Inflammatory macrophage treated with lipopolysaccharide for 4 hours (primary cell): ENCODE measurements at regions not wholly inside any gene's neighbourhood (a gene's known extent, or its start where the extent isn't known, plus 50 kb on each side); places are given as distances from the start of the nearest gene placed in this dataset.
"Not testable (repeated sequence)": the region's sequence is repeated elsewhere in the genome, so short reads cannot be mapped to it uniquely, and the experiment has no call there.

Experiments
- DNase-seq: peaks from one replicate; pipeline ENCODE4 v3.0.0-alpha.2; 2020

DNA sequence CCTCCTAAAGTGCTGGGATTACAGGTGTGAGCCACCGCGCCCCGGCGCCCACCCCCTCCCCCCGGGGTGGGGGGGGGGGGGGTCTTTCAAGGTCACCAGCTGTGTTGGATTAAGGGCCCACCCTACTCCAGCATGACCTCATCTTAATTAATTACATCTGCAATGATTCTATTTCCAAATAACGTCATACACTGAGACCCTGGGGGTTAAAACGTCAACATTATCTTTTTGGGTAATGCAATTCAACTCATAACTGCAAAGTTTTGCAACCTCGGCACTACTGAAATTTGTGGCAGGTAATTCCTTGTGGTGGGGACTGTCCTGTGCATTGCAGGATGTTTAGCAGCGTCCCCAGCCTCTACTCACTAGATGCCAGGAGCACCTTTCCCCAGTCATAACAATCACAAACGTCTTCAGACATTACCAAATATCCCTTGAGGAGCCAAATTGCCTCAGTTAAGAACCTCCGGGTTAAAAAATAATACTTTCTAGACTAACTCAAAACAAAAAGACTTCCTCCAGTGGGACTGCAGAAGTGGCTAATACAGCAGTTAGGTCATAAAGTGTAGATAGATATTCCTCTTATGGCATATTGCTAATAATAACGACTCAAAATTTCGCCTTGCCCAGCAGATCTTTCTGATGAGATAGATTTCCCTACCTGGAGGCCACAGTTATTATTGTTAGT, 233.0 kb upstream of the KAZN start:
- no peak for DNase-seq

DNA sequence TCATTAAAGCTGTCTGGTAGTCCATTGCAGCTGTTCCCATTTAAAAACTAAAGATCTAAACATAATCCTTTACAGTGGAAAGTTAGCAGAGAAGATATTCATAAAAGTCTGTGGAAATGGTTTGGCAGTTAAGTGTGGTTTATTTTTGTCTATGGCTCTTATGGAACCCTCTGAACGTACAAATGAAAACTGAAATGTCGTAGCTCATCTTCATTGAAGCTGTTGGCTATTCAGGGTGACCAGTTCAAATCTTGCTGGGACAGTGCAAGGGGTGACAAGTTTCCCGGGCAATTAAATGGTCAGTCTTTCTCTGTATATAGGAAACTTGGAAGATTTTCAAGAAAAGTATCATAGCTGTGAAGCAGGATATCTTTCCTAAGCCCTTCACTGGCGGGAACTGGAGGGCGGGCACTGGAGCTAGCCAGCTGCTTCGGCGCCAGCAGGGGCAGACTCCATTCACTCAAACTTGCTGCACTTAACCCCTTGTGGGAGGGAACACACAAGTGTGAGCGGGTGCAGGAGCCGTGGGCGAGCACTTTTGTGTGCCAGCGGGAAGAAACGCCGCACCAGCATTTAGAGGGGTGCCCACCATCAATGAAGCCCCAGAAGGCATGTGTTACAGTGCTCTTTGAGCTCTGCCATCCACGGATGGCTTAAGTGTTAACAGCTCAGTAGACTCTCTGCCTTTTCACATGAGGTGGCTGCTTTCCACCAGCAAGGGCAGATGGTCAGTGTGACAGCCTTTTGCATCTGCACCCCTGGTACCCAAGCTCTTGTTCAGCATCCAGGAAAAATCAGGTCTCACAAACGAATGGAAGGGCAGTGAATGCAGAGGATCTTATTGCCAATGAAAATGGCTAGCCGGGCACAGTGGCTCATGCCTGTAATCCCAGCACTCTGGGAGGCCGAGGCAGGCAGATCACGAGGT, 232.1 kb upstream of the KAZN start:
- no peak for DNase-seq

DNA sequence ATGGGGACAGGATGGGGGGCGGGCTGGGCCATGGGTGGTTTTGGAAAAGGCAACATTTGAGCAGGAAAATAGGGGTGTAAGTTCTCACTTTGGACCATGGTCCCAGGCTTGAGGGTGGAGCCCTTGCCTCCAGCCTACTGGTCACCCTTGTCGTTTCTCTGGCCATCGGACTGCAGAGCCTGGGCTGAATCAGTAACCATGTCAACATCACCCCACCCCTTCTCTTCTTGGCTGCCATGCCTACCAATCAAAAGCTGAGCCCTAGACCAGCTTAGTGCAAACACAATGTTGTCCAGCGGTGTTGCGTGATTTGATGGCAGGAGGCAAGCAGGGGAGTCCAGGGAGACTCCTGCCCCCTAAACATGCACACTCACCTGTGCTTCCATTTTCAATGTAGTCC, 231.0 kb upstream of the KAZN start:
- no peak for DNase-seq

DNA sequence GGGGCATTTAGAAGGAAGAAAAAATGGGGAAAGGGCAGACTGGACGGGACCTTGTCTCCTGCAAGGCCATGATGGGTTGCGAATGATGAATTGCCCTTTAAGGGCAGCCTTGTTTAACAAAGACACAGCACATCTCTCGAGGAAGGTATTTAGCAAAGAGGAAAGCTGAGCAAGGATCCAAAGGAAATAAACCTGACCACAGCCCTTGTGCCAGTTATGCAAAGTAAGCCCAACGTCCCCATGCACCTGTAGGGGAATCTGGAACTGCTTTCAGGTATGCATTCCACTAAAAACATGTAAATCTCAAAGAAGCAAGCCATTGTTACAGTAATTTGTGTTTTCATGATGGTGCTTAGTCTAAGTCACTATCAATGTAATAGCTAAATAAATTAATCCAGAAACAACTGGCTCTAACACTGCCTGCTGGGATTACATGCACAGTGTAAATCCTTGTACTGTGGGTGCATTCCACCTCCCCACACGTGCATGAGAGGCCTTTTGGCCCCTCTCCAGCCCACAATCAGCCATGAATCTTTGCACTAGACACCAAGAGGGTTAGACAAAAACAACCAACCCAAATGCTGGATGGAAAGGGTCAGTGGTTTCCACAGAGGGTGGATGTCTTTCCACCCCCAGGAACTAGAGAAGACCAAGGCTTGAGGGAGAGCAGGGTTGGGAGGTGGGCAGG, 228.8 kb upstream of the KAZN start:
- DNase-seq: no peak

DNA sequence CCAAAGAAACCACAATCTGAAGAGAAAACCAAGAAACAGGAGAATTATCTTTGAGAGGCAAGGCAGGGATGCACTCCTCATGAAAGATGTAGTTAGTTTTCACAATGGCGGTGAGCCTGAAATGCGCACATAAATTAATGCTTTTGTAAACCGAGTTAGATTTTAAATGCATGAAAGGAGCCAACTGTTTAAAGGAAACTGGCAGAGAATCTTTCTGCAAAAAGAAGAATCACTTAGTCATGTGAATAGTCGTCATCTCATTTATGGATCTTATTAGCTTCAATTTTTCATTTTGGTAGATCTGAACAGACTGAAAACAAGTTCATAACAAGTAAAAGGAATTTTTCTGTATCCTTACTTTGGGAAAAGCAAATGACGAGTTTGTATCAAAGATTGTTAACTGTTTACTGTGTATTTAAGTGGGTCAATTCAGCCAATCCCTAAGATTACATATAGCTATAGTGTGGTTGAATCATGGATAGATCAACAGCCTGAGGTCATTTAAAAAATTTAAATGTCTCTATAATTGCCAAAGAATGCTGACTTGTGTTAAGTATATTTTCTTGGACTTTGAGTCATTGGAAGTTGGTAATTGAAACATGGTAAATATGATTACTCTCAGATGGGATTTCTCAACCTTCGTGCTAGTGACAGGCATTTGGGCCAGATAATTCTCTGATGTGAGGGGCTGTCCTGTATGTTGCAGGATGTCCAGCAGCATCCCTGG, 226.6 kb upstream of the KAZN start:
- no peak for DNase-seq

DNA sequence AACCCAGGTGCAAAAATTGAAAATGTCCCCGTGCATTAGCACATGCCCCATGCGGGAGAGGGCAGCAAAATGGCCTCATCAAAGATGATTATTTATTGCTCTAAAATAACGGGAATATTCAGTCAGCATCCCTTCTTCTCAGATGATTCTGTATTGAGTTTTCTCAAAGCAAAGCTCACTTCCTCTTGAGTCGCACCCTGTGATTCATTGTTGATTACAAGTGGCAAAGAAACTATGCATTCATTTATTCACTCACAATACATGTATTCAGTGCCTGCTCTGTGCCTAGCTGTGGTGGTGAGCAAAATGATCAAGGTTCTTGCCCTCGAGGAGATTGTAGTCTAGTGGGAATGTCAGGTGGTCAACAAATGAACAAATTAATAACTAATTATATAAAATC, 226.0 kb upstream of the KAZN start:
- DNase-seq: no peak

DNA sequence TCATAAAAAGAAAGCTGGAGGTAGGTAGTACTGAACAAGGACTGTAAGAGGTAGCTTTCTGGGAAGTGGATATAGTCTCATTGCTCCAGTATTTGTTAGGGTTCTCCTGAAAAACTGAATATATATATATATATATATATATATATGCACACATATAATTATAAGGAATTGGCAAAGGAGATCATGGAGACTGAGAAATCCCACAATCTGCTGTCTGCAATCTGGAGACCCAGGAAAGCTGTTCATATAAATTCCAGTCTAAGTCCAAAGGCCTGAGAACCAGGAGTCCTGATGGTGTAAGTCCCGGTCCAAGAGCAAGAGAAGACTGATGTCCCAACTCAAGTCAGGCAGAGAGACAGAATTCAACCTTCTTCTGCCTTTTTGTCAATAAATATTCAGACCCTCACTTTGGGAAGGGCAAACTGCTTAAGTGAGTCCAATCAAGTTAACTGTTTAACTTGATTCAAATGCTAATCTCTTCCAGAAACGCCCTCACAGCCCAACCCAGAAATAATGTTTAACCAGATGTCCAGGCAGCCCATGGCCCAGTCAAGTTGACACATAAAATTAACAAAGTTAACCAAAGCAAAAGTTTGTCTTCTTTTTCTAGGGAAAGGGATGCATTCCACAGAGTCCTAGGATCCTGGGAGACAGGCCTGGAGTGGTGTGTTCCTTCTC, 225.3 kb upstream of the KAZN start:
- no peak for DNase-seq

DNA sequence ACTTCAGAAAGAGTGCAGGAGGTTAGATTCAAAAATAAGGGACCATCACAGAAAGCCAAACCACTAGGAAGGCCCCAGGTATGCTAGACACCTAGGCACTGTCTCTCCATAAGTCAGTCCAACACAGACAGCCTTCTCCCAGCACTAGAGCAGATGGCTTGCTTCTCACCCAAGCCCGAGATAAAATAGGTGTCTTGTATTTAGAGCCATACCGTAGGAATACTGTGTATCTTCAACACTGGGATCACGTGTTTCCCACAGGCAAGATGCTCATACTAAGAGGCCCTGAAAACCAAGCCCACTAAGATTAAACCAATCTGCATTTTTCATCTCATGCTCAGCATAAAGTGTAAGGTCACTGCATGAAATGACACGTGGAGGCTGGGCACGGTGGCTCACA, 223.3 kb upstream of the KAZN start:
- DNase-seq: no peak

DNA sequence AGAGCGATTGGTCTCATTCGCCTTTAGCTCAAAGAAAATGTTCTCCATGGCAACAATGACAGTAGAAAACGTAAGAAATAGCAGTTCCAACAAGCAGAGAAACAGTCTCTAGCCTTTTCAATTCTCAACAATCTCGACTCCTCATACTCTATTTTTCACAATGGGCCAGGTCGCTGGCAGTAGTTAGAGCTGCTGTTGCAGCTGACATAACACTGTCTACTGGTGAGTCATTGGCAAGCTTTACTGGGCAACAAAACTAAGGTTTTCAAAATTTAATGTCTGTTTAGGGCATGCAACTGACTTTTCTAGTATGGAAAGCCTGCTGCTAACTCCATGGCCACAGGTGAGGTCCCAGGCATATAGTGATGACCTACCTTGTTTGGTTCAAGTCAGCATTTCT, 221.1 kb upstream of the KAZN start:
- no peak for DNase-seq

DNA sequence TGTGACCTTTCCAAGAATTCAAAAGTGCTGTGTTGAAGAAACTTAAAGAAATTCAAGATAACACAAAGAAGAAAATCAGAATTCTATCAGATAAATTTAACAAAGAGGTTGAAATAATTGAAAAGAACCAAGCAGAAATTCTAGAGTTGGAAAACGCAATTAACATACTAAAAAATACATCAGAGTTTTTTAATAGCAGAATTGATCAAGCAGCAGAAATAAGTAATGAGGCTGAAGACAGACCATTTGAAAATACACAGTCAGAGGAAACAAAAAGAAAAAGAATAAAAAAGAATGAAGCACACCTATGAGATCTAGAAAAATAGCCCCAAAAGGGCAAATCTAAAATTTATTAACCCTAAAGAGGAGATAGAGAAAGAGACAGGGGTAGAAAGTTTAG, 218.1 kb upstream of the KAZN start:
- no peak for DNase-seq

DNA sequence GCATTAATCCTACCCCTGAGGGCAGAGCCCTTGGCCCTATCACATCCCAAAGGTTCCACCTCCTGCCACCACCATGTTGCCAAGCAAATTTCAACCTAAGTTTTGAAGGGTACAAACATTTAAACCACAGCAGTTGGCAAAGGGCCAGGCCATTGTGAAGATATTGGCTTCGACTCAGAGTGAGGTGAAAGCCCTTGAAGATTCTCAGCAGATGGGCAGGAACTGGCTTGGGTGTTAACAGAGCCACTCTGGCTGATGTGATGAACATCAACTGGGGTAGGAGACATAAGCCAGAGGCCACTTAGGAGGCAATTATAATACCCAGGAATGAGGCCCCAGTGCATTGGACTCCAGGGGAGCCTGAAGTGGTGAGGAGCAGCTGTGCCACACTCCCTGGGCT, 207.7 kb upstream of the KAZN start:
- DNase-seq: no peak

DNA sequence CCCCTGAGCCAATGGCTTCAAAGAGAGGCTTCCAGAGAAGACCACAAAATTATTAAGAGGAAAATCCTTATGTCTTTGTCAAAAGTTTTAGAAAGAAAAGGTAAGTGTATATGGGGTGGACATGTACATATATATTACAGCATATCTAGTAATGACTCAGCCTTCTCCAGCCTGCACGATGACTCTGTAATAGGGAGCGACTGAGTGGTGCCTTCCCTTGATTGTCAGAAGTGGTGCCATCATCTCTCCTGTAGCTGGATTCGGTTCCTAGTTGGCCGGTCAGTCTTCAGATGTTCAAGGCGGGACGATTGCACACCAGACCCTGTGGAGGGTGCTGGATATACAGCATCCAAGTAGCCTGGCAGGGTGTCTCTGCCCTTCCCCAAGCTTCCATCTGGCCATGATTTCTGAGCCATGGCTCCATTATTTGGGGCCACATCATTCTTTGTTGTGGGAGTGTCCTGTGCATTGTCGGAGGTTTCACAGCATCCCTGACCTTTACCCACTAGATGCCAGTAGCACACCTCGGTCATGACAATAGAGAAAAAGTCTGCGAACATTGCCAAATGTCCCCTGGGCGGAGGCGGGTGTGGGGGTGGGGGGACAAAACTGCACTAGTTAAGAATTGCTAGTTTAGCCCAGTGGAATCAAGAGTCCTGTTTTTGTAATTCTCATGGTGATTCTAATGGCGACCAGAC, 206.2 kb upstream of the KAZN start:
- no peak for DNase-seq

DNA sequence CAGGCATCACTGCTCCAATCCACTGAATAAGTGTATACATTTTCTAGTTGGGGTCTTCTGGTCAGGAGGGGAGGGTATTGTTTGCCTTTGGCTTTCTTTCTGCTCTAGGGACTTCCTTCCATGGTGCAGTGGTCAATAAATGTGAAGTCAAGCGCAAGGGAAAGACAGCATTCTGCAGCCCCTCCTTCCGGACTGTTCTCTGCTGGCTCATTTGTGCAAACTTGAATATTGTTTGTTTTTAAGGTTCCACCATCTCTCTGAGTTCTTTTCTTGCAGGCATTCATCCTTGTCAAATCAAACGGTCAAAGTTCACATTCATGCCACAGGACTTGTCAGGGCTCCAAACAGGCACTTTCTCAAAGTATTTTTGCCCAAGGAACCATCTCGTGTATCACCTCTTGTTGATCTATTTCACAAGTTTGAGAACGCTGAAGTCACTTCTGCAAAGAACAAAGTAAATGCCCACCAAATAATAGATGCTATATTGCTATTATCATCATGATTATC, 205.6 kb upstream of the KAZN start:
- DNase-seq: no peak

DNA sequence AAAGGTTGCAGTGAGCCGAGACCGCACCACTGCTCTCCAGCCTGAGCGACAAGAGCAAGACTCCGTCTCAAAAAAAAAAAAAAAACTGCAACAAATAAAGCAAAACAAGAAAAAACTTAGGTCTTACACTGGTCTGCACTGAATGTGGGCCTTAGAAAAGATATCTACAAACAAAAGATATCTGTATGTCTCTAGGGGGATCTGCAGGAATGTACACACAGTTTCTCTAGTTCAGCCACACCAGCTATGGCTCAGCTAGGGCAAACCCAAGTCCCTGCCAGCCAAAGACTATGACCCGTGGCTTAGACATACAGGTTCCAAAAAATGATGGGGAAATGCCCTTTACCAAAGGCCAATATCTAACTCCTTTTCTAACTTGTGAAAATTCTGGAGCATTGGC, 202.4 kb upstream of the KAZN start:
- DNase-seq: no peak

DNA sequence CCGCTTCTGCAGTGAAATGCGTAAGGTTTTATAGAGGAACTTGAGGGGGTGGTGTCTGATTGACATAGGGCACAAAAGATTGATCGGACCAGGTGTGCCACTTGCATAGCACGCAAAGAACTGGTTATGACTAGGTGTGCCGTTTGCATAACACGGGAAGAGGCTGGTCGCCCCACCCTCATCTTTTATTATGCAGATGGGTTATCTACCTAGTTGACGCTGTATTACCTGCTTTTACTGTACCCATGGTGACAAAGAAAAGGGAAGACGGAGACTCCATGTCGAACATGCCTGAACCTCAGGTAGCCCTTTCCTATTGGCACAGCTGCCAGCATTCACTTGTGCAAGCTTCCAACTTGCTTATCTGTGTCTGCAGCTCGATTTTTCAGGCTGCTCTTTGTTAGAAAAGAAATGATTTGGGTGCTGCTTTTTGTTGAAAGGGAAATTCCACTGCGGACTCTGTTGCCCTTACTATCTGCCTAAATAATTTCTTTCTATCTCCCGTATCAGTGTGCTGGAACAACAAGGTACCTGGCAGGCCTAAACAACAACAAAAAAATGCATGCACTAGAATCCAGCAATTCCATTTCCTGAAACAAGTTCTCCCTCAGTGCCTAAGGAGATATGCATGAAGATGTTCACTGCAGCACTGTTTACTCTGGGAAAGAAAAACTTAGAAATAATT, 194.4 kb upstream of the KAZN start:
- DNase-seq: no peak

DNA sequence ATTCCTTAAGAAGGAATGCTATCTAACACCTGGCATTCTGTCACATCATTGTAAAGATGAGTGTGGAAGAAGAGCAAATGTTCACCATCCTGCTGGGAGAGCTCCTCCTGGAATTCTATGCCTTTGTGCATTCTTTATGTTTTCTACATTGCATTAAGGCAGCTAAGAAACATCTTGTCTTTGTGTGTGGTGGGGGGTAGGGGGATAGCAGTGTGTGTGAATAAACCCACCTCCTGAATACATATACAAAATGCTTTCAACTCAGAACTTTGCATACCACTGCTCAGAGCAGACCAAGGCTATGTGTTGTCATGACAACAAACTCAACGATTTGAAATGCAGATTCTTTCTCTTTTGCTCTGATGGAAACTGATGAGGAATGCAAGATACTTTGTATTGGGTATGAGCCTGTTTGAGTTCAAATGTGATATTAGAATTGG, 193.6 kb upstream of the KAZN start:
- DNase-seq: no peak

DNA sequence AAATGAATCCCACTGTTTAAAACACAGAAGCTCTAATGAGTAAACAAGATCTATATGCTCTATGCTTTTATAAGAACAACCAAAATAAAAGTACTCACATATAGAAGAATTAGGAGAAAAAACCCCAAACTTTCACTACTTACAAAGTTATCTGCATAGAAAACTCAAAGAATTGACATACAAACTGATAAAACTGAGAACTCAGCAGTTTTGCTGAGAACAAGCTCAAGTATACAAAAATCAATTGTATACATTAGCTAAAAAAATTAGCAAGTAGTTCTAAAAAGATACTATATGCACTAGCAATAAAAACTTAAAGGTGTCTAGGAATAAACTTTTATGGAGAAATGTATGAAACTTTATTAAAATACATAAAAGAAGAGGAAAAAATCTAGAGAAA, 186.2 kb upstream of the KAZN start:
- DNase-seq: no peak

DNA sequence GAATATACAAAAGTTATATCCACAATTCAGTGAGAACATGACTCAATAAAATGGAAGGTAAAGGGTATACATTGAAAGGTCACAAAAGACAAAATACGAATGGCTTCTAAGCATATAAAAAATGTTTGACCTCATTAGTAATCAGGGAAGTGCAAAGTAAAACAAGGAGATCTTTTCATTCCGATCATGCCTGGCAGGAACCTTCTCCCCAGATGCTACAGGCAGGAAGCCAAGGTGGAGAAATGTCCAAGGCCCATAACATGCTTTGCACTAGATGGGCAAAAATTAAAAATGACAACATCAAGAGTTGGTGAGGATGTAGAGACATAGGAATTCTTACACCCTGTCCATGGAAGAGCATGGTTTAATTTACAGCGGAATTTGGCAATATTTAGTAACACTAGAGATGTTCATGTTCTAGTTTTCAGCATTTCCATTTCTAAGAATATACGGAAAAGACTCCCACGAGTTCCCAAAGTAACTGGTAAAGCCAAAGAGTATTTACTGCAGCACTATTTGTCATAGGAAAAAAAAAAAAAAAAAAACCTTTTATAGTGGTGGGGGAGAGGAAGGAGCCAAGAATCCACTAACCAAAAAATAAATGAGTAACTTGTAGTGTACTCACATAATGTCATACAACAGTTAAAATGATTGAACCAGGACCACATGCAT, 184.5 kb upstream of the KAZN start:
- no peak for DNase-seq

DNA sequence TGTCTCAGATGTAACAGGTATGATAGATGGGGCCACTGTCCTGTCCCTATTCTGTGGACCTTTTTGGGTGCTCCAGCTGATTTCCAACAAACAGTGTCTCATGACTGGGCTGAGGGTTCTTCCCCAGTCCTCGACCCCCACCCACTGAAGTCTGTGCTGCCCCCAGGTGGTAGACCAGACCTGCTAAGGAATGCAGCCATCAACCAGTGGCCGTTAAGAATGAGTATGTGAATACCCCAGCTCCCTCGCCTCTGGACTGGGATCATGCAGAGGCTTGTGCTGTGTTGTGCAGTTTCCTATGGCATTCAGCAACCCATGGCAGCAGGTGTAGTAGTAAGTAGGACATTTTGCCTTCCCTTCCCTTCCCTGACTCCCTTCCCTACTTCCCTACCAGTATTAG, 183.1 kb upstream of the KAZN start:
- no peak for DNase-seq

DNA sequence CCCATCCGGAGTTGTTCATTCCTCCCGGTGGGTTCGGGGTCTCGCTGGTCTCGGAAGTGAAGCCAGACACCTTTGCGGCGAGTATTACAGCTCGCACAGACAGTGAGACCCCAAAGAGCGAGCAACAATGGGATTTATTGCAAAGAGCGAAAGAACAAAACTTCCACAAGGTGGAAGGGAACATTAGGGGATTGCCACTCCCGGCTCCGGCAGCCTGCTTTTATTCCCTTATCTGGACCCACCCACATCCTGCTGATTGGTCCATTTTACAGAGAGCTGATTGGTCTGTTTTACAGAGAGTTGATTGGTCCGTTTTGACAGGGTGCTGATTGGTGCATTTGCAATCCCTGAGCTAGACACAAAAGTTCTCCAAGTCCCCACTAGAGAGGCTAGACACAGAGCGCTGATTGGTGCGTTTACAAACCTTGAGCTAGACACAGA, 178.7 kb upstream of the KAZN start:
- DNase-seq: not testable (repeated sequence)
